ENCODE measurements at regions not wholly inside any gene's neighbourhood (a gene's known extent, or its start where the extent isn't known, plus 50 kb on each side); places are given as distances from the start of the nearest gene placed in this dataset.

DNA sequence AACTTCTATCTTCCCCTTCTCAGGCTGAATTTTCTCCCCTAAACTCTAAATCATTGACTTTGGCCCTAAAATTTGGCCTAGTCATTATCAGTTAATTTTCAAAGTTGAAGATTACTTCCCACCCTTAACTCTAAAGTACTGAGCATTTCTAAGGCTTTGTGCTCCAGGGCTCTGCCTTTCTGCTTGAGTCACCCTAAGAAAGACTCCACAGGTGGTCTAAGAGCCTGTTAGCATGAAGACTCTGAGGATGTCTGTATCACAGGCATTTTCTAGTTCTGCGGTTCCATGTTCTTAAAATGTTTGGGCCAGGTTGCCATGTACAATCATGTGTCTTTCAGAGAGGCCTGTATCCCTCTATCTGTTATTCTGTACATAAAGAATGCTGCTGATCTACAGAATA lies 808.1 kb upstream of the MANEA start:
- TF ChIP-seq, protein P1, sequence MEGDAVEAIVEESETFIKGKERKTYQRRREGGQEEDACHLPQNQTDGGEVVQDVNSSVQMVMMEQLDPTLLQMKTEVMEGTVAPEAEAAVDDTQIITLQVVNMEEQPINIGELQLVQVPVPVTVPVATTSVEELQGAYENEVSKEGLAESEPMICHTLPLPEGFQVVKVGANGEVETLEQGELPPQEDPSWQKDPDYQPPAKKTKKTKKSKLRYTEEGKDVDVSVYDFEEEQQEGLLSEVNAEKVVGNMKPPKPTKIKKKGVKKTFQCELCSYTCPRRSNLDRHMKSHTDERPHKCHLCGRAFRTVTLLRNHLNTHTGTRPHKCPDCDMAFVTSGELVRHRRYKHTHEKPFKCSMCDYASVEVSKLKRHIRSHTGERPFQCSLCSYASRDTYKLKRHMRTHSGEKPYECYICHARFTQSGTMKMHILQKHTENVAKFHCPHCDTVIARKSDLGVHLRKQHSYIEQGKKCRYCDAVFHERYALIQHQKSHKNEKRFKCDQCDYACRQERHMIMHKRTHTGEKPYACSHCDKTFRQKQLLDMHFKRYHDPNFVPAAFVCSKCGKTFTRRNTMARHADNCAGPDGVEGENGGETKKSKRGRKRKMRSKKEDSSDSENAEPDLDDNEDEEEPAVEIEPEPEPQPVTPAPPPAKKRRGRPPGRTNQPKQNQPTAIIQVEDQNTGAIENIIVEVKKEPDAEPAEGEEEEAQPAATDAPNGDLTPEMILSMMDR (IDR thresholded peaks at IDR 0.05; ENCODE audit: insufficient read depth, low read depth, low read length), result no peak
- no peak for TF ChIP-seq EZH2 (IDR thresholded peaks at IDR 0.05; ENCODE audit: insufficient read depth, low read length)

All from astrocyte (in vitro differentiated cells and primary cell).